Upper lobe of left lung (tissue), 4 donors: ENCODE measurements at regions not wholly inside any gene's neighbourhood (a gene's known extent, or its start where the extent isn't known, plus 50 kb on each side); places are given as distances from the start of the nearest gene placed in this dataset.

Experiments used
- POLR2A ChIP-seq, 4 donors: fragments of 450-650 bp; IDR thresholded peaks; one replicate each; pipeline ENCODE4 v1.5.1; 2016 to 2017; ENCODE audit warnings: antibody characterized with exemption in 4 of 4, mild to moderate bottlenecking in 2 of 4
- POLR2AphosphoS5 ChIP-seq, 2 donors: sonication (generic); formaldehyde crosslinking; IDR thresholded peaks; one replicate each; pipeline ENCODE4 v1.5.1; 2017; ENCODE audit warnings: antibody characterized with exemption in 2 of 2
- TF ChIP-seq, protein P1 (sequence below), 6 experiments: fragments of 450-650 bp in 4 of 6; fragments of 200-600 bp in 2 of 6; sonication (generic) in 2 of 6; IDR thresholded peaks; one replicate each; pipeline ENCODE4 v1.5.1; 2016 to 2019; ENCODE audit warnings: antibody characterized with exemption in 6 of 6

DNA sequence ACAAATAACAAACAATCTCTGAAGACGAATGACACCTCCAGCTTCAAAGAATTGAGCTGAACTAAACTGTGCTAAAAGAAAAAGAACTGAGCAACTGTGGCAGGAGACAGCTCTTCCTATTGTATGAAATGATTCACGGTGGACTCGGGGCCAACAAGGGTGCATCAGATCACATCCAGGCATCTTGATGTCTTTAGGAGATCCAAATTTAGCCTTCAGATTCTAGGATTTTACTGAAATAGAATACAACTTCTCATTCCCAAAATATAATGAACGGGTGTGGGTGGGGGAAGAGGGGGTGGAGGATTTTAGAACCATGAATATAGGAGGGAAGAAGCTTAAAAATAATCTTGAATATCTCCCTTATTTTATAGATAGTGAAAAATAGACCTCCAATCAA lies 631.8 kb downstream of the ELAVL2 start:
- TF ChIP-seq, protein P1, sequence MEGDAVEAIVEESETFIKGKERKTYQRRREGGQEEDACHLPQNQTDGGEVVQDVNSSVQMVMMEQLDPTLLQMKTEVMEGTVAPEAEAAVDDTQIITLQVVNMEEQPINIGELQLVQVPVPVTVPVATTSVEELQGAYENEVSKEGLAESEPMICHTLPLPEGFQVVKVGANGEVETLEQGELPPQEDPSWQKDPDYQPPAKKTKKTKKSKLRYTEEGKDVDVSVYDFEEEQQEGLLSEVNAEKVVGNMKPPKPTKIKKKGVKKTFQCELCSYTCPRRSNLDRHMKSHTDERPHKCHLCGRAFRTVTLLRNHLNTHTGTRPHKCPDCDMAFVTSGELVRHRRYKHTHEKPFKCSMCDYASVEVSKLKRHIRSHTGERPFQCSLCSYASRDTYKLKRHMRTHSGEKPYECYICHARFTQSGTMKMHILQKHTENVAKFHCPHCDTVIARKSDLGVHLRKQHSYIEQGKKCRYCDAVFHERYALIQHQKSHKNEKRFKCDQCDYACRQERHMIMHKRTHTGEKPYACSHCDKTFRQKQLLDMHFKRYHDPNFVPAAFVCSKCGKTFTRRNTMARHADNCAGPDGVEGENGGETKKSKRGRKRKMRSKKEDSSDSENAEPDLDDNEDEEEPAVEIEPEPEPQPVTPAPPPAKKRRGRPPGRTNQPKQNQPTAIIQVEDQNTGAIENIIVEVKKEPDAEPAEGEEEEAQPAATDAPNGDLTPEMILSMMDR (IDR thresholded peaks at IDR 0.05), result no peak
- no peak for TF ChIP-seq POLR2A (IDR thresholded peaks at IDR 0.05)
- no peak for TF ChIP-seq POLR2AphosphoS5 (IDR thresholded peaks at IDR 0.05)
